ENCODE measurements at regions not wholly inside any gene's neighbourhood (a gene's known extent, or its start where the extent isn't known, plus 50 kb on each side); places are given as distances from the start of the nearest gene placed in this dataset.

DNA sequence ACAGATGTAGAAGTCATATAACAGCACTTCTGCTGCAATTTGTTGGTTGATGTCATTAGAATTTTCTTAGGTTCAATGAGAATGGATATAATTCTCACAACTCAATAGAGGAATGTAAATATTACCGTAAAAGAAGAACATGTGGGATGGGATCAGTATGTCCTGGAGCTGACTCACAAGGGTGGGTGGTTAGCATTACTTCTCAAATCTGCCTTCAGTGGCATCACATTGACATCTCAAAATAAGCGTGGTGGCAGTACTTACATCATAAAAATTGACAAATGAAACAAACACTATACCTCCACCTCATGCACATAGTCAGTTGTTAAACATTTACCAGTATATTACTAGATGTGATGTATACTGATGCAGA is 1068.0 kb upstream of the CADM2 start:
- TF ChIP-seq, protein P1, sequence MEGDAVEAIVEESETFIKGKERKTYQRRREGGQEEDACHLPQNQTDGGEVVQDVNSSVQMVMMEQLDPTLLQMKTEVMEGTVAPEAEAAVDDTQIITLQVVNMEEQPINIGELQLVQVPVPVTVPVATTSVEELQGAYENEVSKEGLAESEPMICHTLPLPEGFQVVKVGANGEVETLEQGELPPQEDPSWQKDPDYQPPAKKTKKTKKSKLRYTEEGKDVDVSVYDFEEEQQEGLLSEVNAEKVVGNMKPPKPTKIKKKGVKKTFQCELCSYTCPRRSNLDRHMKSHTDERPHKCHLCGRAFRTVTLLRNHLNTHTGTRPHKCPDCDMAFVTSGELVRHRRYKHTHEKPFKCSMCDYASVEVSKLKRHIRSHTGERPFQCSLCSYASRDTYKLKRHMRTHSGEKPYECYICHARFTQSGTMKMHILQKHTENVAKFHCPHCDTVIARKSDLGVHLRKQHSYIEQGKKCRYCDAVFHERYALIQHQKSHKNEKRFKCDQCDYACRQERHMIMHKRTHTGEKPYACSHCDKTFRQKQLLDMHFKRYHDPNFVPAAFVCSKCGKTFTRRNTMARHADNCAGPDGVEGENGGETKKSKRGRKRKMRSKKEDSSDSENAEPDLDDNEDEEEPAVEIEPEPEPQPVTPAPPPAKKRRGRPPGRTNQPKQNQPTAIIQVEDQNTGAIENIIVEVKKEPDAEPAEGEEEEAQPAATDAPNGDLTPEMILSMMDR (IDR thresholded peaks at IDR 0.05): no peak
- TF ChIP-seq POLR2A (IDR thresholded peaks at IDR 0.05): no peak

All from transverse colon (tissue), 3 donors.